HEK293 (cell line): ENCODE measurements at regions not wholly inside any gene's neighbourhood (a gene's known extent, or its start where the extent isn't known, plus 50 kb on each side); places are given as distances from the start of the nearest gene placed in this dataset.

Experiments
- CTCF ChIP-seq: fragments of 450-650 bp; formaldehyde crosslinking; IDR thresholded peaks from 2 replicates; pipeline ENCODE4 v1.5.1; 2016; ENCODE audit warnings: missing biosample characterization, missing genetic modification characterization
- KLF1 ChIP-seq: fragments of 450-650 bp; formaldehyde crosslinking; IDR thresholded peaks from 2 replicates; pipeline ENCODE4 v1.5.1; 2016; ENCODE audit warnings: missing biosample characterization, missing genetic modification characterization
- ZNF10 ChIP-seq: fragments of 450-650 bp; formaldehyde crosslinking; IDR thresholded peaks from 2 replicates; pipeline ENCODE4 v1.5.1; 2017; ENCODE audit warnings: missing biosample characterization, missing genetic modification characterization
- ZNF2 ChIP-seq: fragments of 450-650 bp; formaldehyde crosslinking; IDR thresholded peaks from 2 replicates; pipeline ENCODE4 v1.5.1; 2016; ENCODE audit warnings: missing biosample characterization, missing genetic modification characterization
- ZNF221 ChIP-seq: fragments of 450-650 bp; formaldehyde crosslinking; IDR thresholded peaks from 2 replicates; pipeline ENCODE4 v1.5.1; 2017; ENCODE audit warnings: missing biosample characterization, missing genetic modification characterization, borderline replicate concordance
- ZNF302 ChIP-seq: fragments of 450-650 bp; formaldehyde crosslinking; IDR thresholded peaks from 2 replicates; pipeline ENCODE4 v1.5.1; 2016; ENCODE audit warnings: missing biosample characterization, missing genetic modification characterization, low read depth
- ZNF416 ChIP-seq: fragments of 450-650 bp; formaldehyde crosslinking; IDR thresholded peaks from 2 replicates; pipeline ENCODE4 v1.5.1; 2016; ENCODE audit warnings: missing biosample characterization, missing genetic modification characterization
- ZNF548 ChIP-seq: fragments of 450-650 bp; formaldehyde crosslinking; IDR thresholded peaks from 2 replicates; pipeline ENCODE4 v1.5.1; 2016; ENCODE audit warnings: missing biosample characterization, missing genetic modification characterization
- ZNF571 ChIP-seq: fragments of 450-650 bp; formaldehyde crosslinking; IDR thresholded peaks from 2 replicates; pipeline ENCODE4 v1.5.0; 2017; ENCODE audit warnings: missing biosample characterization, missing genetic modification characterization
- ZNF580 ChIP-seq: fragments of 450-650 bp; formaldehyde crosslinking; IDR thresholded peaks from 2 replicates; pipeline ENCODE4 v1.5.1; 2016; ENCODE audit warnings: missing biosample characterization, missing genetic modification characterization

- TF ChIP-seq ZNF302 (no peak), CTCF (tag by site-specific recombination) (no peak), ZNF221 (tag by site-specific recombination) (no peak), ZNF2 (tag by site-specific recombination) (no peak), KLF1 (no peak), ZNF580 (tag by site-specific recombination) (no peak), ZNF416 (tag by site-specific recombination) (no peak), ZNF571 (no peak), ZNF10 (tag by site-specific recombination) (no peak), ZNF548 (tag by site-specific recombination) (no peak)
Measured at GRCh38 chr1:195529881-195530280, 1078.4 kb downstream of the KCNT2 start.
